22Rv1 (cell line): ENCODE measurements at regions not wholly inside any gene's neighbourhood (a gene's known extent, or its start where the extent isn't known, plus 50 kb on each side); places are given as distances from the start of the nearest gene placed in this dataset.

Experiments
- CTCF ChIP-seq: fragments of 450-650 bp; IDR thresholded peaks from 2 replicates; pipeline ENCODE4 v1.5.1; 2017; ENCODE audit warnings: mild to moderate bottlenecking
- ZFX ChIP-seq: fragments of 450-650 bp; IDR thresholded peaks from 2 replicates; pipeline ENCODE4 v1.6.1; 2017; ENCODE audit warnings: antibody characterized with exemption, borderline replicate concordance

DNA sequence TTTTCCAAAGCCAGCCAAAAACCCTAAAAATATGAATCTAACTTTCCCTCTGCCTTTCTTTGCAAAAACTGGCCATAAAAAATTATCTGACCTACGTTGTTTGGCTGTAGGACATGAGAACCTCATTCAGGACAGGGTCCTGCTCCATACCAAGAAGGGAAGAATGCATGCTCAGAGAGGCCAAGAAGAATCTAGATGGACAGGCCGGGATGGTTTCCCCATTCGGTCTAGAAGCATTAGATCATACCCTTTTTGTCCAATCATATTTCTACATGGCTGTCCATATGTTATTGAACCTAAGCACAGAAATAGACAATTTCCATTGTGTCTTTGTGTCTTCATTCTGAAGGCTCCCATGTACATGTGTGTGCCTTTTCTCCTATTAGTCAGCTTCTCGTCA lies 2120.4 kb upstream of the PIK3C3 start:
- TF ChIP-seq CTCF (no peak), ZFX (no peak)
